ENCODE measurements at regions not wholly inside any gene's neighbourhood (a gene's known extent, or its start where the extent isn't known, plus 50 kb on each side); places are given as distances from the start of the nearest gene placed in this dataset.
"Not testable (repeated sequence)": the region's sequence is repeated elsewhere in the genome, so short reads cannot be mapped to it uniquely, and the experiment has no call there.

- DNase-seq = no peak
Observed at GRCh38 chr4:103982454-103982853, 262.7 kb upstream of the TACR3 start.

GRCh38 chr4:103948244-103949018 lies 228.6 kb upstream of the TACR3 start:
- no peak for DNase-seq

GRCh38 chr4:103947617-103948016 lies 227.8 kb upstream of the TACR3 start:
- DNase-seq = no peak

DNA sequence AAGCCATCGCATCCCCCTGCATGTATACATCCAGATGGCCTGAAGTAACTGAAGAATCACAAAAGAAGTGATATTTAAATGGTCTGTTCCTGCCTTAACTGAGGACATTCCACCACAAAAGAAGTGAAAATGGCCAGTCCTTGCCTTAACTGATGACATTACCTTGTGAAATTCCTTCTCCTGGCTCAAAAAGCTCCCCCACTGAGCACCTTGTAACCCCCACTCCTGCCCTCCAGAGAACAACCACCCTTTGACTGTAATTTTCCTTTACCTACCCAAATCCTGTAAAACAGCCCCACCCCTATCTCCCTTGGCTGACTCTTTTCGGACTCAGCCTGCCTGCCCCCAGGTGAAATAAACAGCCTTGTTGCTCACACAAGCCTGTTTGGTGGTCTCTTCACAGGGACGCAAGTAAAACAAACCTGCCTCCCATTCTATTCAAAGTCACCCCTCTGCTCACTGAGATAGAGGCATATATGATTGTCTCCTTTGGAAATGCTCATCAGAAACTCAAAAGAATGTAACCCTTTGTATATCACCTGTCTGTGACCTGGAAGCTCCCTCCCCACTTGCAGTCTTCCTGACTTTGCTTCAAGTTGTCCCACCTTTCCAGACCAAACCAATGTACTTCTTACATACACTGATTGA lies 227.0 kb upstream of the TACR3 start:
- DNase-seq = not testable (repeated sequence)

DNA sequence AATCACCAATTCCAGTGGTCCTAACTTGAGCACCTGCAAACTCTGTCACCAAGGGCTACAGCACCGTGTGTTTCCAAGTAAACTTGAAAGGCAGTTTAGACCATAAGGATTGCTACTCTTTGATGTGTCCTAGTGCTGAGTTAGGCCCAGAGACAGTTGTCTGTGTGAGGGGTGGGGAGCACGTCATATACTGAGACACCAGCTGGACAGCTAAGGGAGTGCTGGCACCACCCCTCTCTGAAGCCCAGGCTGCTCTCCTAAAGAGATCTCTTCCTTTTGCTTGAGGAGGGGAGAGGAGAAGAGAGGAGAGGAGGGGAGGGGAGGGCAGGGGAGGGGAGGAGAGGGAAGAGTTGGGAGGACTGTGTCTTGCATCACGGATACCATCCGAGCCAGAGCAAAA lies 218.7 kb upstream of the TACR3 start:
- DNase-seq = no peak

- no peak for DNase-seq
Observed at GRCh38 chr4:103936653-103937145, 216.9 kb upstream of the TACR3 start.

- DNase-seq = no peak
Observed at GRCh38 chr4:103934178-103934789, 214.5 kb upstream of the TACR3 start.

DNA sequence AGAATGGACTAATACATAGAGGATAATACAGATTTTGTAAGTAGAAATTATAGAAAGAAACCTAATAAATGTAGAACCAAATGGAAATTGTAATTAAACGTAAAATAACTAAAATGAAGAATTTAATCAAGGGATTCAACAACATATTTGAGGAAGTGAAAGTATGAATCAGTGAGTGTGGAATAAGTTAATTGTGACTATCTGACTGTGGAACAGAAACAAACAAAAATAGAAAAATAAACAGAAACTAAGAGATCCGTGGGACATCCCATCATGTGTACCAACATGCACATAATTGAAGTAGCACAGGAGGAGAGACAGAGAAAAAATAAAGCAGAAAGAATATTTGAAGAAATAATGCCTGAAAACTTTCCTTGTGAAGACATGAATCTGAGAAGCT lies 208.6 kb upstream of the TACR3 start:
- no peak for DNase-seq

DNA sequence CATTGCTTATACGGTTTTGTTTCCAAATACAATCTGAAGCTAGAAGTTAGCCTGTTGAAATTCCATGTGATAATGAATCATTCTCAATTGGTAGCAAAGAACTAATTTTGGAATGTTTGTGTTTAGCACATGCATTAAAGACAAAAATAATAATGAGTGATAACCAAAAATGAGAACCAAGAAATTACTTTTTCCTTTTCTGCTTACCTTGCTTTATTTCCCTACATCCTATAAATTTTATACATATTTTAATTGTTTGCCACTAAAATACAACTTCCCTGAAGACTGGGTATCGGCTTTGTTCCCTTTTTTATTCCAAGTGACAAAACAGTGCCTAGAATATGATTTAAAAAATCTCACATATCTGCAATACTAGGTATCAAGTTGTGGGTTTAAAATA lies 203.8 kb upstream of the TACR3 start:
- no peak for DNase-seq

DNA sequence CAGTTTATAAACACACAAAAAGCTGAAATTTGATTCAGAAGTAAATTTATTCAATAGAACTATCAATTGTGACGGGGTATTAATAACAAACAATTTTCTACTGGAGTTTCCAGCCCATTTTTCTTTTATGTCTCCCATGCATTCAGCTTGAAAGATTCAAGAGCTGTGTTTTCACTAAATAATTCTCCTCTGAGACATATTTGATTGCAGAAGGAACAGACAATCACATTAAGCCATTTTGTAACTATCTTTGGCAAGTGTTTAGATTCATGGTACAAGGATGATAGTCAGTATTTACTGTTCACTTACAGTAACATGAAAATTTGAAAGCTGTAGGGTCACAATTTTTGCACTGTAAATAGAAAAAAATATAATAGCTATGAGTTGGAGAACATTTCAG lies 198.4 kb upstream of the TACR3 start:
- no peak for DNase-seq

DNA sequence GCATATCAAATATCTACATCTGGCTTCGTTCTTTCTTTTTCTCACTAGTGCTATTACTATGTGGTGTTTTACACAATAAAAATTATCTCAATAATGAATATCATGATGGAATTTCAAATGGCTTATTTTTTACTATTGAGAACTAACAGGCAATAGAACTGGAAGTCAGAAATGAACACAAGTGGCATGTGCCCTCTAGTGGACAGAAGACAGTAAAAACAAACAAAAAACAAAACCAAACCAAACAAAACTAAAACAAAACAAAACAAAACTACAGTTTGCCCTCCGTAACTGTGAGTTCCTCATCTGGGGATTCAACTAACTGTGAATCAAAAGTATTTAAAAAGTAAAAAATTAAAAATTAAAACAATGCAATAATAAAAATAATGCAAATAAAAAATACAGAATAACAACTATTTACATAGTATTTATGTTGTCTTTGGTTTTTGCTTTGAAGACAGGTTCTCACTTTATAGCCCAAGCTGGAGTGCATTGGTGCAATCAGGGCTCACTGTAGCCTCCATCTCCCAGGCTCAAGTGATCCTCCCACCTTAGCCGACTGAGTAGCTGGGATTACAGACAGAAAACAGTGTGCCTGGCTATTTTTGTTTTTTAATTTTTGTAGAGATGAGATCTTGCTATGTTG lies 195.6 kb upstream of the TACR3 start:
- no peak for DNase-seq

- no peak for DNase-seq
Observed at GRCh38 chr4:103907414-103907813, 187.6 kb upstream of the TACR3 start.

GRCh38 chr4:103904123-103904522 lies 184.3 kb upstream of the TACR3 start:
- DNase-seq = no peak

DNA sequence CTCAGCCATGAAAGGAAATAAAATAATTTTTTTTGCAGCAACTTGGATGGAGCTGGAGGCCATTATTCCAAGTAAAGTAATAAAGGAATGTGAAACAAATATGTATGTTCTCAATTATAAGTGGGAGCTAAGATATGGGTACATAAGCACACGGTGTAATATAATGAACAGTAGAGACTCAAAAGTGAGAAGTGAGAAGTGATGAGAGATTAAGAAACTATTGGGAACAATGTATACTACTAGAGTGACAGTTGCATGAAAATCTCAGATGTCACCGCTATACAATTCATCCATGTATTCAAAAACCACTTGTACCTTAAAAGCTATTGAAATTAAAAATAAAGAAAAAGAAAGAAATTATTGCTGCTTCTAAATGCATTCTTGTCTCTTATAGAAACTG lies 182.9 kb upstream of the TACR3 start:
- DNase-seq = no peak

GRCh38 chr4:103895876-103896465 lies 176.2 kb upstream of the TACR3 start:
- no peak for DNase-seq

DNA sequence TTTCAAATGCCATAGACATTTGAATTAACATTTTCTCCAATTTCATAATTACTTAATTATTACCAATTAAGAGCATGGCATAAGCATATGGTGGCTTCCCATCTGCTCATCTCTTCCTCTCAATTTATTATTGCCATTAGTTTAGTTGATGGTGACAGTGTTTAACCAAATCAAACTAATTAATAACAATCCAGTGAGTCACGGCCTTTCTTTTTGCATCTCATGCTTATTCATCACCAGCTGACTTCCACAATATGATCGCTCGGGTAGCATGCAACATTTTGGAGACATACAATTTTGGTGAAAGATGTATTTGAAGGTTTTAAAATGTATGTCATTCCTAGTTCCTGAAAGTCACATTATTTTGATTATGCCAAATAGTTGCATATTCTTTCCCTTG lies 172.8 kb upstream of the TACR3 start:
- no peak for DNase-seq

- DNase-seq = no peak
Observed at GRCh38 chr4:103887191-103887590, 167.4 kb upstream of the TACR3 start.

- no peak for DNase-seq
Observed at GRCh38 chr4:103885152-103885551, 165.4 kb upstream of the TACR3 start.

GRCh38 chr4:103867311-103867710 lies 147.5 kb upstream of the TACR3 start:
- no peak for DNase-seq

- no peak for DNase-seq
Observed at GRCh38 chr4:103853627-103854026, 133.8 kb upstream of the TACR3 start.

DNA sequence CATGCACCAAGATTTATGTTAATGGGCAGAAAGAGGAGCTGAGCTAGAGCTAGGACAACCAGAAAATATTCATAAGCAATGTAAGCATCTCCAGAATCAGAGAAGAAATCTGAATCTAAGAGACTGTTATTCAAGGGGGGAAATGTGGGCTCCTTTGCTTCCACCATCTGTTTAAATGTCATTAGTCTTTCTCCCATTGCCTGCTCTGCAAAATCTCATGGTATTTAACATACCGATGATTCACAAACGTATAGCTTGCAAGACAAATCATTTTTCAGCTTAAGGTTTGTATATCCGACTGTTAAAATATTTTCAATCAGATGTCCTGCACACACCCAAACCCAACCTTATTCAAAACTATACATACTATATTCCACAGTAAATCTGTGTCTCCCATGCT lies 133.4 kb upstream of the TACR3 start:
- no peak for DNase-seq

DNA sequence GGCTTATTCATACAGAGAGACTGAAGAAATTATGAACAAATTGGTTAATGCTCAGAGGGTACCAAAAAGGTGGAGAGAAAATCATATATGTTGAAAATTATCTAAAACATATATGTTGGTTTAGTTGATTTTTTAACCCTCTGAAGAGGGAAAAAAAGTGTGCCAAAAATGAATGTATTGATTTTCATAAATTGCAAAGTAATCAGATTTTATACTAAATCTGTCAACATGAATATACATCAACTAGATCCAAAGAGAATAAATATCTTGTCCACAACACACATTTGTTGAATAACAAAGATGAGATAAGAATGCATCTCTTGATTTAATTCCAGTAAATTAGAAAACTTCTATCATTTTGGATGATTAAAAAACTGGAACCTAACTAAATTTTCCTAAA lies 125.3 kb upstream of the TACR3 start:
- no peak for DNase-seq

- DNase-seq = no peak
Observed at GRCh38 chr4:103842637-103843239, 123.0 kb upstream of the TACR3 start.
